ENCODE measurements at regions not wholly inside any gene's neighbourhood (a gene's known extent, or its start where the extent isn't known, plus 50 kb on each side); places are given as distances from the start of the nearest gene placed in this dataset.
"Not testable (repeated sequence)": the region's sequence is repeated elsewhere in the genome, so short reads cannot be mapped to it uniquely, and the experiment has no call there.

DNA sequence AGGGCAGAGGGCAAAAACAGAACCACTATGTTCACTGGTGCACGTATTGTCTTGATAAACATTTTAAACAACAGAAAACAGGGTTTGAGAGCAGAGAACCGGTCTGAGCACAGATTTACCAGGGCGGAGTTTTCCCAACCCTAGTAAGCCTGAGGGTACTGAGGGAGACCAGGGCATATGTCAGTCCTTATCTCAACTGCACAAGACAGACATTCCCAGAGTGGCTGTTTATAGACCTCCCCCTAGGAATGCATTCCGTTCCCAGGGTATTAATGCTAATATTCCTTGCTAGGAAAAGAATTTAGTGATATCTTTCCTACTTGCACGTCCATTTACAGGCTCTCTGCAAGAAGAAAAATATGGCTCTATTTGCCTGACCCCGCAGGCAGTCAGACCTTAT, 99.7 kb upstream of the ANKRD50 start:
- not testable (repeated sequence) for DNase-seq (ENCODE audit: low read depth in 2 of 2)

GRCh38 chr4:124810827-124811226, 98.3 kb upstream of the ANKRD50 start:
- no peak for DNase-seq (ENCODE audit: low read depth in 2 of 2)

- DNase-seq (ENCODE audit: low read depth in 2 of 2) = no peak
Observed at GRCh38 chr4:124807421-124807820, 94.9 kb upstream of the ANKRD50 start.

GRCh38 chr4:124806403-124806802, 93.9 kb upstream of the ANKRD50 start:
- no peak for DNase-seq (ENCODE audit: low read depth in 2 of 2)

DNA sequence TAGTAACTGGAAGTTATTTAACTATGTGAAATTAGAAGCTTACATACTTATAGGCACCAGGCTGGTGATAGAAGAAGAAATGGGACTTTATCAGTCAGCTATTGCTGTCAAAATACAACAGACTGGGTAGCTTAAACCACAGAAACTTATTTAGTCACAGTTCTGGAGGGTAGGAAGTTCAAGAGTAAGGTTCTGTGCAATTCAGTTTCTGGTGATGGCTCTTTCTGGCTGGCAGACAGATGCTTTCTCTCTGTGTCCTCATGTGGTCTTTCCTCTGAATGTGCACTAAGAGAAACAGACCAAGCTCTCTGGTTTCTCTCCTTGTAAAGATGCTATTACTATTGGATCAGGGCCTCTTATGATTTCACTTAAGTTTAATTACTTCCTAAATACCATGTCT, 92.1 kb upstream of the ANKRD50 start:
- no peak for DNase-seq (ENCODE audit: low read depth in 2 of 2)

- DNase-seq (ENCODE audit: low read depth in 2 of 2) = no peak
Observed at GRCh38 chr4:124804041-124804440, 91.5 kb upstream of the ANKRD50 start.

DNA sequence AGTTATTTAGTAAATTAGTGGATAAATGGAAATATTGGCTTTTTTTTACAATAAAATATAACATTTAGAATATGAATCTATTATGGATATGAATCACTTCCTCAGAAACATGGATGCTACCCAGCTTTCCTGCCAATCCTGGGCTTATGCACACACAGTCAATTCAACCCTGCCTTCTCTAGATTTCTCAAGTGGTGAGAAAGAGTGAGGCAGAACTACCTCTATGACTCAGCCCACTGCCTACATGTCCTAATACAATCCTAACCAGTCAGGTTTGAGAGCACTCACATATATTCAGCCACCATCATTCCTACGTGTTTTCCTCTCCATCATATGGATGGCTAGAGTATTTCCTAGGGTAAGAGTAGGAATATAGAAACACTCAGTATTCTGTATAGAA, 91.1 kb upstream of the ANKRD50 start:
- DNase-seq (ENCODE audit: low read depth in 2 of 2) = peak in 1 of 2 donors; percentile 56

GRCh38 chr4:124803026-124803425, 90.5 kb upstream of the ANKRD50 start:
- DNase-seq (ENCODE audit: low read depth in 2 of 2) = no peak

GRCh38 chr4:124797223-124797622, 84.7 kb upstream of the ANKRD50 start:
- DNase-seq (ENCODE audit: low read depth in 2 of 2) = no peak

GRCh38 chr4:124790471-124790870, 77.9 kb upstream of the ANKRD50 start:
- no peak for DNase-seq (ENCODE audit: low read depth in 2 of 2)

DNA sequence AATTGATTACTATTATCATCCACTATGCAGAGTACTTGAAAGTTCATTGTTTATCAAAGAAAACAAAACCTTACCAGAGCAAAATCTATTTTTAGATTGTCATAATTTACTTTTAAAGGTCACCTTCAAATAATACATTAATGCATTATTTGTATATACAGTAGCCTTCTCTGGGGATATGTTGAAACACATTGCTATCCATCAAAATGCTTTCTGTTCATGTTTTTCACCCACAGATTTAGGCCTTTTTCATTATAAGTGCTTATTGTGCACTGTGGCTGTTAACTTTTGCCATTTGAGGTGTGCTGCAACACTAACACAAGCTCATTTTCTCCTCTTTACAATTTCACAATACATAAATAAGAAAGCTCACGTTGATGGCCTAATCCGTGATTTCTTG, 74.1 kb upstream of the ANKRD50 start:
- DNase-seq (ENCODE audit: low read depth in 2 of 2) = no peak

DNA sequence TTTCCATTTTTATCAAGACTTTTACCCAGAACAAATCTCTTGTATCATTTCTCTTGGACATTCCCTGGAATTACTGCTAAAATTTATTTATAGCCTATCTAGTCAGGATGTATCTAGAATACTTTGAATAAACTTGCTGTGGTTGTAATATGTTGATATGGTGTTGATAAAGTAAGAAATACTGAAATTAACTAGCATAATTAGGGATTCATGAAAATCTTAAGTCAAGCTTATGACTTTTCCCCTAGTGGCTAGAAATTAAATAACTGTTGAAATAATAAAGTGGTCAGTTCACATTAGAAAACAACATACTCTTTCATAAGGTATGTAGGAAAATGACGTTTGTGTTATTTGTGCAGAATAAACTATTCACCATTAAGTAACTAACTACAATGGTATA, 73.1 kb upstream of the ANKRD50 start:
- no peak for DNase-seq (ENCODE audit: low read depth in 2 of 2)

- DNase-seq (ENCODE audit: low read depth in 2 of 2) = no peak
Observed at GRCh38 chr4:124783847-124784246, 71.3 kb upstream of the ANKRD50 start.

DNA sequence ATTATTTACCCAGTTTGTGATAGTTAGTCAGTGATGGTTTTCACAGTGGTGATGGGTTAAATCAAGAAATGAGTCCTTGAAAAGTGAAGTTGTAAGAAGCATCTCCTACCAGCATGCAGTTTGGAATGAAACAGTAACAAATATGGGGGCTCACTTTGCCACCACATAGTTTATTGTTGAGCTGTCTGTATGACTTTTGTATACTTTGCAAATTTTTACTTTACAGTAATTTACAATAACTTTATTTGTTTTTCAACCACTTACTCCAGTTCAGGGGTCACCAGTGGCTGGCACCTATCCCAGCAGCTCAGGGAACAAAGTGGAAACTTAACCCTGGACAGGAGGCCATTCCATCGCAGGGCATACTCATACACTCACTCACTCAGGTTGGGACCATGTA, 64.5 kb upstream of the ANKRD50 start:
- DNase-seq (ENCODE audit: low read depth in 2 of 2) = peak in 1 of 2 donors; percentile 5

- no peak for DNase-seq (ENCODE audit: low read depth in 2 of 2)
Observed at GRCh38 chr4:124768596-124769365, 56.2 kb upstream of the ANKRD50 start.

- DNase-seq (ENCODE audit: low read depth in 2 of 2) = no peak
Observed at GRCh38 chr4:124762956-124763355, 50.4 kb upstream of the ANKRD50 start.

Data from dermis microvascular lymphatic vessel endothelial cell (primary cell).